ENCODE measurements at regions not wholly inside any gene's neighbourhood (a gene's known extent, or its start where the extent isn't known, plus 50 kb on each side); places are given as distances from the start of the nearest gene placed in this dataset.

- intact Hi-C loops (cut with micrococcal nuclease), result no loop called here
Measured at GRCh38 chr9:89760123-89760522, 155.3 kb downstream of the GADD45G start.

- intact Hi-C loops (cut with micrococcal nuclease), result no loop called here
Measured at GRCh38 chr9:89764217-89764616, 159.4 kb downstream of the GADD45G start.

- intact Hi-C loops (cut with micrococcal nuclease), result no loop called here
Measured at GRCh38 chr9:89765211-89765946, 160.6 kb downstream of the GADD45G start.

- intact Hi-C loops (cut with micrococcal nuclease), result no loop called here
Measured at GRCh38 chr9:89766991-89767390, 162.2 kb downstream of the GADD45G start.

- intact Hi-C loops (cut with micrococcal nuclease), result no loop called here
Measured at GRCh38 chr9:89768051-89768450, 163.2 kb downstream of the GADD45G start.

DNA sequence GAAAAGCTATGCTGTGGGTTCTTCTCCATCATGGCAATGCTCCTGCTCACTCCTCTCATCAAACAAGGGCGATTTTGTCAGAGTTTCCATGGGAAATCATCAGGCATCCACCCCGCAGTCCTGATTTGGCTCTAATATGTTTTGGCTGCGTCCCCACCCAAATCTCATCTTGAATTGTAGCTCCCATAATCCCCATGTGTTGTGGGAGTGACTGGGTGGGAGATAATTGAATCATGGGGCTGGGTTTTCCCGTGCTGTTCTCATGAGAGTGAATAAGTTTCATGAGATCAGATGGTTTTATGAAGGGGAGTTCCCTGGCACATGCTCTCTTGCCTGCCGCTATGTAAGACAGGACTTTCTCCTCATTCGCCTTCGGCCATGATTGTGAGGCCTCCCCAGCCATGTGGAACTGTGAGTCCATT, 163.8 kb downstream of the GADD45G start:
- intact Hi-C loops (cut with micrococcal nuclease), result no loop called here

DNA sequence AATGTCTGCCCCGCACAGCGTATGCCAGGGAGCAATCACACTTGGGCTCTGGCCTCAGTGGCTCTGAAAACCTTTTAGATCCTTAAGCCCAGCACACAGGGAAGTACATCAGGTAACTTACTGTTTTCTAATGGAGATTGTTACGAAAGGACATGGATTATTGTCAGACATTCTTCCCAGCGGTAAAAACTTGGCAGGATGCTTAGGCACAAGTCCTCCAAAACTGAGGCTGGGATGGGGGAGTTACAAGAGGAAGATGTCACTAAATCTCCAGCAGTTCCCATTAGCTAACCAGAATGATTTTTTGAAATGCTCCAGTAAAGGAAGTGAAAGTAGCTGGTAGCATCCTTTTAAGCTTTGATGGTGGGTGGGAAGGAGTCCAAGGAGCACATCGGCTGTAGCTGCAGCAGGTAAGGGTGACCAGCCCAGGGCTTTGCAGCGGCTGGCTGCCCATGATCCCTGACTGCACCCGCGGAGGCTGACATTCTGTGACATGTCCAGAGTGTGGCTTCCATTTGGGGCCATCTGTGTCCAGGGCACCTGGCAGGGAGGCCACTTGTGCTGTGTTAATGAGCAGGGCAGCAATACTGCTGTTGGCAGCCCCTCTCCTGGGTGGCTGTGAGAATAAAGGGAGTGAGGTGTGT, 165.8 kb downstream of the GADD45G start:
- intact Hi-C loops (cut with micrococcal nuclease), result no loop called here

- intact Hi-C loops (cut with micrococcal nuclease), result no loop called here
Measured at GRCh38 chr9:89771205-89771604, 166.4 kb downstream of the GADD45G start.

- intact Hi-C loops (cut with micrococcal nuclease), result loop anchor here (2.0 kb wide), 1 partner anchor 20 kb away; no protein-coding TSS in a partner anchor
Measured at GRCh38 chr9:89773170-89773569, 168.4 kb downstream of the GADD45G start.

GRCh38 chr9:89774858-89775370, 170.1 kb downstream of the GADD45G start:
- intact Hi-C loops (cut with micrococcal nuclease), result no loop called here

GRCh38 chr9:89775641-89776040, 170.8 kb downstream of the GADD45G start:
- intact Hi-C loops (cut with micrococcal nuclease), result no loop called here

- intact Hi-C loops (cut with micrococcal nuclease), result no loop called here
Measured at GRCh38 chr9:89776795-89777525, 172.1 kb downstream of the GADD45G start.

DNA sequence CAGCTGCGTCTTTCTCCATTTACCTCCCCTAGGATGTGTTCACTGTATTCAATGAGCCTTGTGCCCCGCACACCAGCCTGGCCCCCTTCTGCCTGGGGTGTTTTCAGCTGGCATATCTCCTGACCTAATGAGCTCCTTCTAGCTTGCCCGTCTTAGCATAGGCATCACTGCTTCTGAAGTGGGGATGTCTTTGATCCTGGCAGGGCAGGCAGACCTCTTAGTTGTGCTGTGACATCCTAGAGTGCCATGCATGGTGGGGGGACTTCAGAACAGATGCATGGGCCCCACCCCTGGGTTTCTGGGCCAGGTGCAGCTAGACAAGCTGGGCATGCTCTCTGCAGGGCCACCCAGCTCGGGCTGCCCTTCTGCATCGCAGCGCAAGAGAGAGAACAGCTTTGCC, 172.7 kb downstream of the GADD45G start:
- intact Hi-C loops (cut with micrococcal nuclease), result no loop called here

GRCh38 chr9:89778100-89779090, 173.6 kb downstream of the GADD45G start:
- intact Hi-C loops (cut with micrococcal nuclease), result no loop called here

- intact Hi-C loops (cut with micrococcal nuclease), result no loop called here
Measured at GRCh38 chr9:89779405-89780203, 174.8 kb downstream of the GADD45G start.

DNA sequence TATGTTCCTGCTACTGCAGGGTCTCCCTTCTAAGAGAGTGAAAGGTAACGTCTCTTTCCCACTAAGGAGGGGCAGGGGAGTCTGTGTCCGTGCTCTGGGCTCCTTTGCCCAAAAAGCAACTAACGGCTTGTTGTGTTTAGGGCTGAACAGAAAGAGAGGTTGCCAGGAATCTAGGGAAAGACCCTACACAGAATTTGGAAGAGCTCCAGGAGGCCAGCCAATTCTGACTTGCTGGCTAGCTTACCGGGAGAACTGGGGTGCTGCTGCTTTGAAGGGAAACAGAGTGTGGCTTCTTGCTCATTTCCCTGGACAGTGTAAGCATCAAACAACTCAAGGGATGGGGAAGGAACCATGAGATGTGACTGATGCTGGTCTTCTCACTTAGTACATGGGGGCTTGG, 176.1 kb downstream of the GADD45G start:
- intact Hi-C loops (cut with micrococcal nuclease), result no loop called here

GRCh38 chr9:89781838-89782540, 177.2 kb downstream of the GADD45G start:
- intact Hi-C loops (cut with micrococcal nuclease), result no loop called here

DNA sequence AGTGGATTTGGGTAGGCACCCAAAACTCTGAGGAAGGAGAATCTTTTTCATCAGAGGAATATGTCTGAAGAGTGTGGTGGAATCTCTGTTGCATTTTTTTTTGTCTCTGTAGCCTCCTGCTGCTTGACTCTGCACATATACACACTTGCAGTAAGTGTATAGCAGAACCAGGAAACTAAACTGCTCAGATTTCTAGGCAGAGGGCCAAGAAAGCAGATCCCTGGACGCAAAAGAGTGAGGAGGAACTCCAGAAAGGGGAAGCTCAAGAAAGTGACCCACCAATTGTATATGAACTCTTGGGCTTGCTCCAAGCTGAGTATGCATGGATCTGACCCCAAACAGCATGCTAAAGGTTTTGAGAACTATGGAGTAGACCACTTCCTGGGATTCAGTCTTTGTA, 181.8 kb downstream of the GADD45G start:
- intact Hi-C loops (cut with micrococcal nuclease), result no loop called here

DNA sequence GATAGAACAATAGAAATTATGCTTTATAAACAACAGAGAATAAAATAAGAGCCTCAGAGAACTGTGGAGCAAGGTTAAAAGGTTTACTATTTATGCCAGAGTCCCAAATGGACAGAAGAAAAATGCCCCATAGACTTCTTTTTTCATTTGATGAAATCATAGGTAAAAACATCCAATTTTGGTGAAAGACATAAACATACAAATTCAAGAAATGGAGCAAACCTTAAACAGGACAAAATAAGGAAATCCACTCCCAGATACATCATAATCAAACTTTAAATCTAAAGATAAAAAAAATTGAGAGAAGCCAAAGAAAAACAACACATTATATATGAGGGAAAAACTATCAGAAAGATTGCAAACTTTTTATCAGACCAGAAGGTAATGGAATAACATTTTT, 182.8 kb downstream of the GADD45G start:
- intact Hi-C loops (cut with micrococcal nuclease), result no loop called here
